HCT116 (cell line): ENCODE measurements at regions not wholly inside any gene's neighbourhood (a gene's known extent, or its start where the extent isn't known, plus 50 kb on each side); places are given as distances from the start of the nearest gene placed in this dataset.

ENCODE experiments used
- ATAC-seq: fragments of 200-7000 bp; cut with Tn5 transposase; 2 replicates; pipeline ENCODE4 v1.9.1; 2020; ENCODE audit warnings: mild to moderate bottlenecking, moderate library complexity
- BruUV-seq: library from RNA; stranded (reverse); fragments of 400-500 nt; replicated peaks from 2 replicates; lab custom pipeline; 2021; lab: Mats Ljungman, UMichigan
- CTCF ChIA-PET: fragments of 300-600 bp; sonication (Branson Sonifier 250); formaldehyde crosslinking; loops from one replicate; lab custom pipeline; 2021; ENCODE audit warnings: antibody characterized with exemption; lab: Charles Lee
- POLR2A ChIA-PET: fragments of 300-600, 350-600 bp; sonication (Branson Sonifier 250); formaldehyde crosslinking; loops from one replicate; lab custom pipeline; 2021; ENCODE audit warnings: antibody characterized with exemption; lab: Charles Lee
- RAD21 ChIA-PET, 2 experiments: fragments of 300-600 bp; sonication (Branson Sonifier 250); formaldehyde crosslinking; loops; one replicate each; lab custom pipeline; 2023; ENCODE audit warnings: low total read pairs in 2 of 2; ENCODE audit not compliant: uncharacterized antibody in 2 of 2, unreplicated experiment in 2 of 2, low non-redundant PET in 1 of 2; lab: Charles Lee
- DNase-seq: peaks from one replicate; pipeline ENCODE4 v3.0.0-alpha.2; 2010; ENCODE audit warnings: low read depth, low spot score
- H2AFZ ChIP-seq: fragments of 200-600 bp; shearing (Covaris generic), sonication (generic); 2 replicates; pipeline ENCODE4 v1.6.1; 2017; ENCODE audit warnings: low read depth, mixed run types, mixed read lengths, antibody characterized with exemption, low read length; ENCODE audit not compliant: poor library complexity, severe bottlenecking
- H3K27ac ChIP-seq: 2 replicates; pipeline ENCODE4 v1.5.1; 2012; ENCODE audit warnings: low read depth, low read length
- H3K27me3 ChIP-seq: fragments of 200-600 bp; sonication (generic); 2 replicates; pipeline ENCODE4 v1.6.1; 2016; ENCODE audit warnings: mixed run types, low read length, mixed read lengths; ENCODE audit not compliant: insufficient read depth
- H3K36me3 ChIP-seq, 2 experiments: fragments of 200-500 bp in 1 of 2; fragments of 200-600 bp in 1 of 2; sonication (Bioruptor generic) in 1 of 2; sonication (generic) in 1 of 2; 2 replicates each; pipeline versions ENCODE4 v1.5.1 to v1.6.1; 2014 to 2016; ENCODE audit warnings: low read length in 2 of 2, inconsistent platforms in 1 of 2, mixed read lengths in 1 of 2, mixed run types in 1 of 2; ENCODE audit not compliant: insufficient read depth in 2 of 2, control insufficient read depth in 1 of 2
- H3K4me1 ChIP-seq, 2 experiments: fragments of 200-600 bp in 1 of 2; sonication (generic) in 1 of 2; 2 replicates each; pipeline versions ENCODE4 v1.5.1 to v1.6.1; 2012 to 2017; ENCODE audit warnings: low read length in 2 of 2, inconsistent platforms in 1 of 2, mild to moderate bottlenecking in 1 of 2, mixed read lengths in 1 of 2, mixed run types in 1 of 2, moderate library complexity in 1 of 2; ENCODE audit not compliant: insufficient read depth in 2 of 2, control insufficient read depth in 1 of 2
- H3K4me2 ChIP-seq: fragments of 200-600 bp; sonication (generic); 2 replicates; pipeline ENCODE4 v1.6.1; 2017; ENCODE audit warnings: mixed run types, low read length, mixed read lengths
- H3K4me3 ChIP-seq, 2 experiments: fragments of 200-600 bp in 1 of 2; sonication (generic) in 1 of 2; replicated peaks in 1 of 2; 2 replicates each; pipeline ENCODE4 v1.5.1; 2011 to 2016; ENCODE audit warnings: low read length in 2 of 2, control low read depth in 1 of 2, low read depth in 1 of 2, mild to moderate bottlenecking in 1 of 2, mixed read lengths in 1 of 2, mixed run types in 1 of 2
- H3K79me2 ChIP-seq: fragments of 200-600 bp; sonication (generic); 2 replicates; pipeline ENCODE4 v1.6.1; 2017; ENCODE audit warnings: mild to moderate bottlenecking, mixed run types, low read length, moderate library complexity, mixed read lengths; ENCODE audit not compliant: insufficient read depth
- H3K9ac ChIP-seq: fragments of 200-600 bp; sonication (generic); 2 replicates; pipeline ENCODE4 v1.6.1; 2016; ENCODE audit warnings: low read length, mixed read lengths
- H3K9me2 ChIP-seq: fragments of 200-600 bp; sonication (generic), shearing (Covaris generic); 2 replicates; pipeline ENCODE4 v1.6.1; 2017; ENCODE audit warnings: mixed run types, mild to moderate bottlenecking, moderate library complexity; ENCODE audit not compliant: insufficient read depth
- H3K9me3 ChIP-seq, 2 experiments: fragments of 200-500 bp in 1 of 2; fragments of 200-600 bp in 1 of 2; sonication (Bioruptor generic) in 1 of 2; sonication (generic) in 1 of 2; 2 replicates each; pipeline ENCODE4 v1.6.1; 2014 to 2017; ENCODE audit warnings: low read length in 2 of 2, mixed read lengths in 2 of 2, inconsistent platforms in 1 of 2, low read depth in 1 of 2, mild to moderate bottlenecking in 1 of 2, mixed run types in 1 of 2, moderate library complexity in 1 of 2; ENCODE audit not compliant: control insufficient read depth in 1 of 2, insufficient read depth in 1 of 2
- H4K20me1 ChIP-seq: fragments of 200-600 bp; sonication (generic), shearing (Covaris generic); 2 replicates; pipeline ENCODE4 v1.6.1; 2017; ENCODE audit warnings: mixed run types, mild to moderate bottlenecking, moderate library complexity; ENCODE audit not compliant: insufficient read depth
- CEBPB ChIP-seq: IDR thresholded peaks from 2 replicates; pipeline ENCODE4 v1.6.1; 2012; ENCODE audit warnings: low read depth
- FOSL1 ChIP-seq: IDR thresholded peaks from 2 replicates; pipeline ENCODE4 v1.6.1; 2012; ENCODE audit warnings: low read depth
- SIN3A ChIP-seq: IDR thresholded peaks from 2 replicates; pipeline ENCODE4 v1.6.1; 2012; ENCODE audit warnings: low read depth
- TCF7L2 ChIP-seq: IDR thresholded peaks from 2 replicates; pipeline ENCODE4 v1.7.0; 2011; ENCODE audit warnings: borderline replicate concordance, inconsistent platforms; ENCODE audit not compliant: insufficient read depth, insufficient read length; ENCODE audit errors: extremely low read depth
- YY1 ChIP-seq: IDR thresholded peaks from 2 replicates; pipeline ENCODE4 v1.6.1; 2011; ENCODE audit warnings: low read length, low read depth, moderate library complexity, mild to moderate bottlenecking; ENCODE audit not compliant: insufficient replicate concordance; ENCODE audit errors: extremely low read depth
- ZFX ChIP-seq: fragments of 450-650 bp; IDR thresholded peaks from 2 replicates; pipeline ENCODE4 v1.6.1; 2017
- intact Hi-C: fragments of 100-400 bp; cut with micrococcal nuclease; formaldehyde crosslinking; loops from 2 replicates; pipeline ENCODE4 v1.10.0; 2022
- TF ChIP-seq, protein P1 (sequence below): IDR thresholded peaks from 2 replicates; pipeline ENCODE4 v1.6.1; 2012; ENCODE audit warnings: low read depth
- TF ChIP-seq, protein P2 (sequence below): IDR thresholded peaks from 2 replicates; pipeline ENCODE4 v1.6.1; 2012

DNA sequence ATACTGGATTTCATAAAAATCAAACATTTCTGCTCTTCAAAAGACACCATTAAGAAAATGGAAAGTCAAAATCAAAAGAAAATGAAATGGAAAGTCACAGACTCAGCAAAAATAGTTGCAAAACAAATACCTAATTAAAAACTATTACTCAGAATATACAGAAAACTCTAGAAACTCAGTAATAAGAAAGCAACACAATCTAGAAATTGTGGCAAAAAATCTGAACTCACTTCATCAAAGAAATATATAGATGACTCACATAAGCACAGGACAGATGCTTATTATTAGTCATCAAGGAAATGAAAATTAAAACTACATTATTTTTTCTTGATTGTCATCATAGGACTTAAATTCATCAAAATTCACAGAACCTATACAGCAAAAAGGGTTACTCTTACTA, 430.0 kb downstream of the SHQ1 start:
- H3K27me3 ChIP-seq = no peaks in the 10 kb centered on the region
- TF ChIP-seq, protein P1, sequence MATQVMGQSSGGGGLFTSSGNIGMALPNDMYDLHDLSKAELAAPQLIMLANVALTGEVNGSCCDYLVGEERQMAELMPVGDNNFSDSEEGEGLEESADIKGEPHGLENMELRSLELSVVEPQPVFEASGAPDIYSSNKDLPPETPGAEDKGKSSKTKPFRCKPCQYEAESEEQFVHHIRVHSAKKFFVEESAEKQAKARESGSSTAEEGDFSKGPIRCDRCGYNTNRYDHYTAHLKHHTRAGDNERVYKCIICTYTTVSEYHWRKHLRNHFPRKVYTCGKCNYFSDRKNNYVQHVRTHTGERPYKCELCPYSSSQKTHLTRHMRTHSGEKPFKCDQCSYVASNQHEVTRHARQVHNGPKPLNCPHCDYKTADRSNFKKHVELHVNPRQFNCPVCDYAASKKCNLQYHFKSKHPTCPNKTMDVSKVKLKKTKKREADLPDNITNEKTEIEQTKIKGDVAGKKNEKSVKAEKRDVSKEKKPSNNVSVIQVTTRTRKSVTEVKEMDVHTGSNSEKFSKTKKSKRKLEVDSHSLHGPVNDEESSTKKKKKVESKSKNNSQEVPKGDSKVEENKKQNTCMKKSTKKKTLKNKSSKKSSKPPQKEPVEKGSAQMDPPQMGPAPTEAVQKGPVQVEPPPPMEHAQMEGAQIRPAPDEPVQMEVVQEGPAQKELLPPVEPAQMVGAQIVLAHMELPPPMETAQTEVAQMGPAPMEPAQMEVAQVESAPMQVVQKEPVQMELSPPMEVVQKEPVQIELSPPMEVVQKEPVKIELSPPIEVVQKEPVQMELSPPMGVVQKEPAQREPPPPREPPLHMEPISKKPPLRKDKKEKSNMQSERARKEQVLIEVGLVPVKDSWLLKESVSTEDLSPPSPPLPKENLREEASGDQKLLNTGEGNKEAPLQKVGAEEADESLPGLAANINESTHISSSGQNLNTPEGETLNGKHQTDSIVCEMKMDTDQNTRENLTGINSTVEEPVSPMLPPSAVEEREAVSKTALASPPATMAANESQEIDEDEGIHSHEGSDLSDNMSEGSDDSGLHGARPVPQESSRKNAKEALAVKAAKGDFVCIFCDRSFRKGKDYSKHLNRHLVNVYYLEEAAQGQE = no peak
- TF ChIP-seq FOSL1 (peak; percentile 30; the same call in 1 of the 2 replicates), SIN3A (no peak), YY1 (no peak), TCF7L2 (no peak), ZFX (no peak), CEBPB (no peak)
- TF ChIP-seq, protein P2, sequence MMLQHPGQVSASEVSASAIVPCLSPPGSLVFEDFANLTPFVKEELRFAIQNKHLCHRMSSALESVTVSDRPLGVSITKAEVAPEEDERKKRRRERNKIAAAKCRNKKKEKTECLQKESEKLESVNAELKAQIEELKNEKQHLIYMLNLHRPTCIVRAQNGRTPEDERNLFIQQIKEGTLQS = no peak
- ATAC-seq = no peak

More for the DNA sequence above, 430.0 kb downstream of the SHQ1 start:
- DNase-seq = no peak
- H3K79me2 ChIP-seq = peaks cover 98% of the 10 kb centered on the region
- BruUV-seq = no TSS peak
- 0 out of 4 replicates have a peak, but pooled peaks cover 0 to 7% of the 10 kb centered on the region in 2 experiments for H3K36me3 ChIP-seq
- peaks cover 19% of the 10 kb centered on the region; the same call in 1 of the 2 replicates for H4K20me1 ChIP-seq
- H3K4me2 ChIP-seq = no peak overlapping the region
- H3K4me3 ChIP-seq = no peak overlapping the region
- no peaks in the 10 kb centered on the region for H3K9me3 ChIP-seq
- no peak overlapping the region for H2AFZ ChIP-seq
- no peak overlapping the region for H3K9ac ChIP-seq
- H3K27ac ChIP-seq = no peak overlapping the region
- no peaks in the 10 kb centered on the region for H3K9me2 ChIP-seq
- ChIA-PET RAD21 (no interaction called here), CTCF (no interaction called here), POLR2A (no interaction called here)
- peaks cover 0 to 12% of the 10 kb centered on the region in 2 experiments; a peak in 2 of 4 replicates for H3K4me1 ChIP-seq
- intact Hi-C loops = no loop called here
